Natural killer cell (primary cell): ENCODE measurements at regions not wholly inside any gene's neighbourhood (a gene's known extent, or its start where the extent isn't known, plus 50 kb on each side); places are given as distances from the start of the nearest gene placed in this dataset.

Experiments used
- ATAC-seq, 3 donors: fragments of 150-1000 bp in 2 of 3; fragments of 200-7000 bp in 1 of 3; cut with Tn5 transposase; 1 replicate in 1 of 3; 2 replicates in 2 of 3; pipeline ENCODE4 v1.10.0; 2021; ENCODE audit warnings: mild to moderate bottlenecking in 2 of 3, moderate library complexity in 2 of 3
- DNase-seq, 2 donors: peaks; one replicate each; pipeline versions ENCODE4 v3.0.0 to v3.0.0-alpha.2; 2013 to 2021; ENCODE audit warnings: mixed read lengths in 1 of 2
- H3K27ac ChIP-seq: one replicate; pipeline ENCODE4 v1.5.1; 2013; ENCODE audit warnings: mild to moderate bottlenecking, low read length
- H3K27me3 ChIP-seq: one replicate; pipeline ENCODE4 v1.6.1; 2013; ENCODE audit warnings: low read length; ENCODE audit not compliant: control insufficient read depth, insufficient read depth
- H3K36me3 ChIP-seq: one replicate; pipeline ENCODE4 v1.6.1; 2013; ENCODE audit warnings: low read length; ENCODE audit not compliant: control insufficient read depth, insufficient read depth
- H3K4me1 ChIP-seq: one replicate; pipeline ENCODE4 v1.6.1; 2013; ENCODE audit warnings: low read length; ENCODE audit not compliant: control insufficient read depth, insufficient read depth
- H3K4me3 ChIP-seq: one replicate; pipeline ENCODE4 v1.5.1; 2013; ENCODE audit warnings: low read length
- H3K9me3 ChIP-seq: one replicate; pipeline ENCODE4 v1.6.1; 2013; ENCODE audit warnings: low read length; ENCODE audit not compliant: control insufficient read depth, insufficient read depth
- H3K27ac Mint-ChIP-seq, 2 donors: one replicate each; pipeline ENCODE4 v1.8.0; 2022; ENCODE audit warnings: mild to moderate bottlenecking in 2 of 2, mixed read lengths in 2 of 2, moderate library complexity in 1 of 2
- H3K27me3 Mint-ChIP-seq, 2 donors: one replicate each; pipeline ENCODE4 v1.8.0; 2022; ENCODE audit warnings: low read depth in 2 of 2, mixed read lengths in 2 of 2
- H3K36me3 Mint-ChIP-seq: one replicate; pipeline ENCODE4 v1.8.0; 2022; ENCODE audit warnings: mixed read lengths
- H3K4me1 Mint-ChIP-seq, 2 donors: one replicate each; pipeline ENCODE4 v1.8.0; 2022; ENCODE audit warnings: mixed read lengths in 2 of 2
- H3K4me3 Mint-ChIP-seq: one replicate; pipeline ENCODE4 v1.8.0; 2022; ENCODE audit warnings: mild to moderate bottlenecking, moderate library complexity, mixed read lengths
- H3K9me3 Mint-ChIP-seq, 2 donors: one replicate each; pipeline ENCODE4 v1.8.0; 2022; ENCODE audit warnings: mixed read lengths in 2 of 2
- CTCF ChIP-seq: fragments of 200-600 bp; IDR thresholded peaks from one replicate; pipeline ENCODE4 v1.8.0; 2022; ENCODE audit warnings: antibody characterized with exemption
- WGBS: methylation state at CpG from one replicate; pipeline ENCODE4 v1.1.7; 2013; ENCODE audit warnings: missing lambda C conversion rate; ENCODE audit not compliant: insufficient coverage; 5-methylcytosine and 5-hydroxymethylcytosine counted together
- intact Hi-C: fragments of 100-400 bp; cut with micrococcal nuclease; formaldehyde crosslinking; loops from one replicate; pipeline ENCODE4 v1.14.2; 2022

DNA sequence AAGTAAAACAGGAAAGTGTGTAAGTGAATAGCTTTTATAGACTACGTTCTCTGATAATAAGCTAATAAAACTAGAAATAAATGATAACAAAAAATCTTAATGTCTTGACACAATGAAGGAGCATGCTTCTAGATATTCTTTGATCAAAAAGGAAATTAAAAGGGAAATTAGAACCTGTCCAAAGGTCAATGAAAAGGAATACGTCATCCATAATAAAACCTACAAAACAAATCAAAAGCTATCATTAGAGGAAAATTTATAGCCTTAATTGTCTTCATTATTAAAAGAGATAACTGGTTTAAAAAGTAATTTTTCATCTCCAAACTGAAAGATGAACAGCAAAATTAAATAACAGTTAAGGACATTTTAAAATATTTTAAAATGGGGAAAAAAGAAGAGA is 196.3 kb upstream of the BTBD3 start:
- no peak overlapping the region for H3K4me3 Mint-ChIP-seq
- intact Hi-C loops: no loop called here
- ATAC-seq (no peak), DNase-seq (no peak)
- H3K4me1 Mint-ChIP-seq: no peaks in the 10 kb centered on the region
- H3K4me3 ChIP-seq: no peak overlapping the region
- H3K27ac ChIP-seq: no peak overlapping the region
- no peak for TF ChIP-seq CTCF
- no peaks in the 10 kb centered on the region for H3K4me1 ChIP-seq
- no CpG with 5 or more reads among the region's 2 CpGs for WGBS
- H3K36me3 ChIP-seq: no peaks in the 10 kb centered on the region
- H3K27me3 Mint-ChIP-seq: no peaks in the 10 kb centered on the region
- H3K27me3 ChIP-seq: no peaks in the 10 kb centered on the region
- H3K36me3 Mint-ChIP-seq: no peaks in the 10 kb centered on the region
- H3K9me3 ChIP-seq: no peaks in the 10 kb centered on the region
- H3K27ac Mint-ChIP-seq: no peak overlapping the region
- H3K9me3 Mint-ChIP-seq: peaks cover 9 to 10% of the 10 kb centered on the region in 2 donors

DNA sequence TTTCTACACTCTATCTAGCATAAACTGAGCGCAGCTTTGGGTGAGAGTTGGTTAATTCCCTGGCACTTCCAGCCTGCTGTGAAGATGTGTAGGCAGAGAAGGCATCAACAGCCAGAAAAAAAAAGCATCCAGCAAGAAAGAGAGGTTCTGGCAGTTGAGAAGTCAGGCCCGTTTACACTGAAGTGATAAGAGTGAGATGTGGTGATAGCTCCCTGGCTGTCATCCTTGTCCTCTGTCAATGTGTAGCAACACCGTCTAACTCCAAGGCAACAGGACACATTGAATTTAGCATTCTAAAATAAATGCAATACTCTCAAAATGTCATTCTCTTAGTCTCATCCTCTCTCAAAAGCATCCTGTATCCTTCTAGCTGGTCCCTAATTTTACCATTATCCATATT is 193.6 kb upstream of the BTBD3 start:
- Histone ChIP-seq H3K27ac (no peak overlapping the region), H3K27me3 (no peaks in the 10 kb centered on the region), H3K36me3 (no peaks in the 10 kb centered on the region), H3K9me3 (no peaks in the 10 kb centered on the region), H3K4me1 (no peaks in the 10 kb centered on the region), H3K4me3 (no peak overlapping the region)
- WGBS: 89% methylated on average over 3 of the region's 3 CpGs
- ATAC-seq (no peak), DNase-seq (no peak)
- no peak for TF ChIP-seq CTCF
- H3K4me3 Mint-ChIP-seq: no peak overlapping the region
- H3K27ac Mint-ChIP-seq: no peak overlapping the region
- no peaks in the 10 kb centered on the region for H3K36me3 Mint-ChIP-seq
- H3K27me3 Mint-ChIP-seq: no peaks in the 10 kb centered on the region
- peaks cover 5 to 12% of the 10 kb centered on the region in 2 donors for H3K9me3 Mint-ChIP-seq
- intact Hi-C loops: no loop called here
- no peaks in the 10 kb centered on the region for H3K4me1 Mint-ChIP-seq

DNA sequence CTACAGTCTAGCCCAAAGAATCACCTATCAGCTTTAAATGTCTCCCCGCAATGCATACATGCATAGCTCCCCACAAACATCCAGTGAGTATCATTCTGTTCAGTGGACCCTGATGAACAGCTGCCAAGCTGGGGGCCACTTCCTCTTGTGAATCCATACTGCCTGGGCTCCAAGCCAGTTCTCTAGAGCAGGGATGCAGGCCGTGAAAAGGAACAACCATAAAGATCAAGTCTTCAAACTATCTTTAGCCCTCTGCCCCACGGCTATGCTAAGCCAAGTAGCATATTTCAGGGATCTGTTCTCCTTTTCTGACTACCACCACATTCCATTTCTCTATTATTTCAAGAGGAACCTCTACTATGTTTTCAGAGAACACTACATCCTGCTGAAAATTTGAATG is 191.7 kb upstream of the BTBD3 start:
- Histone ChIP-seq H3K4me1 (no peaks in the 10 kb centered on the region), H3K27me3 (no peaks in the 10 kb centered on the region), H3K4me3 (no peak overlapping the region), H3K36me3 (no peaks in the 10 kb centered on the region), H3K9me3 (no peaks in the 10 kb centered on the region), H3K27ac (no peak overlapping the region)
- H3K4me1 Mint-ChIP-seq: no peaks in the 10 kb centered on the region
- TF ChIP-seq CTCF: no peak
- no peak for DNase-seq
- no peak overlapping the region for H3K27ac Mint-ChIP-seq
- no peaks in the 10 kb centered on the region for H3K36me3 Mint-ChIP-seq
- peaks cover 11 to 17% of the 10 kb centered on the region in 2 donors for H3K9me3 Mint-ChIP-seq
- no peaks in the 10 kb centered on the region for H3K27me3 Mint-ChIP-seq
- intact Hi-C loops: no loop called here
- 24% methylated on average over 3 of the region's 3 CpGs for WGBS
- ATAC-seq: no peak
- no peak overlapping the region for H3K4me3 Mint-ChIP-seq

DNA sequence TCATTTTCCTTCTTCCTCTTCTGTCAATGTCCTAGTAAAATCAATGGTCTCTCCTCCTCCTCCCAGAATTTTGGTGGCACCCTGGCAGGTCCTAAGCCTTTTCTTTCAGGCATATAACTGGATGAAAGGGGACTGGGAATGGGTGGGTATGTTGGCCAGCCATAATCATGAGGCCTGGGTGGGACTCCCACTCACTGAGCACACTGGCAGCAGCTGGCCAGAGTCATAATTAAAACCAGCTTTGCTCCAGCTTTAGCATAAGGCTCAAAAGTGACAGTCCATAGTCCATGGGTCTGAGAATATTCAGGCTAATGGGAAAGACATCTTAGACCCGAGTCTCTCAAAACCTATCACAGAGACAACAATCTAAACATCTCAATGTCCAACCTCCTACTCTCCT is 190.0 kb upstream of the BTBD3 start:
- intact Hi-C loops: no loop called here
- Mint-ChIP-seq H3K4me1 (no peaks in the 10 kb centered on the region), H3K27me3 (no peaks in the 10 kb centered on the region), H3K9me3 (peaks cover 11 to 15% of the 10 kb centered on the region in 2 donors), H3K27ac (no peak overlapping the region), H3K36me3 (no peaks in the 10 kb centered on the region), H3K4me3 (no peak overlapping the region)
- Histone ChIP-seq H3K9me3 (no peaks in the 10 kb centered on the region), H3K4me1 (no peaks in the 10 kb centered on the region), H3K4me3 (no peak overlapping the region), H3K27me3 (no peaks in the 10 kb centered on the region), H3K27ac (no peak overlapping the region), H3K36me3 (no peaks in the 10 kb centered on the region)
- TF ChIP-seq CTCF: no peak
- no peak for ATAC-seq
- no peak for DNase-seq
- WGBS: 70% methylated on average over 1 of the region's 1 CpG
